Cardiac muscle cell (in vitro differentiated cells and primary cell): ENCODE measurements at regions not wholly inside any gene's neighbourhood (a gene's known extent, or its start where the extent isn't known, plus 50 kb on each side); places are given as distances from the start of the nearest gene placed in this dataset.

Experiments
- DNase-seq, 2 donors: peaks; one replicate each; pipeline versions ENCODE4 v3.0.0 to v3.0.0-alpha.2; 2010 to 2017; ENCODE audit warnings: low read depth in 1 of 2, low spot score in 1 of 2
- H3K27ac ChIP-seq: fragments of 200-600 bp; sonication (generic); 2 replicates; pipeline ENCODE4 v1.5.1; 2016
- H3K27me3 ChIP-seq: fragments of 200-600 bp; sonication (generic); 2 replicates; pipeline ENCODE4 v1.6.0; 2016; ENCODE audit warnings: control low read depth
- H3K36me3 ChIP-seq: fragments of 200-600 bp; sonication (generic); 2 replicates; pipeline ENCODE4 v1.5.1; 2016; ENCODE audit warnings: control low read depth
- H3K4me1 ChIP-seq: fragments of 200-600 bp; sonication (generic); 2 replicates; pipeline ENCODE4 v1.8.1; 2017; ENCODE audit warnings: low read depth, mild to moderate bottlenecking, mixed run types
- H3K4me3 ChIP-seq: fragments of 200-600 bp; sonication (generic); 2 replicates; pipeline ENCODE4 v1.5.1; 2016; ENCODE audit warnings: mild to moderate bottlenecking
- H3K9me3 ChIP-seq: fragments of 200-600 bp; sonication (generic); 2 replicates; pipeline ENCODE4 v1.5.1; 2017; ENCODE audit warnings: low read depth, mild to moderate bottlenecking, control low read depth
- CTCF ChIP-seq: IDR thresholded peaks from 2 replicates; pipeline ENCODE4 v1.5.1; 2012; ENCODE audit warnings: low read depth, mild to moderate bottlenecking, low read length

GRCh38 chr6:145073811-145074210, 661.5 kb downstream of the EPM2A start:
- no peaks in the 10 kb centered on the region for H3K9me3 ChIP-seq
- no peak for DNase-seq
- no peaks in the 10 kb centered on the region for H3K36me3 ChIP-seq
- no peaks in the 10 kb centered on the region for H3K27me3 ChIP-seq
- no peak overlapping the region for H3K27ac ChIP-seq
- no peak overlapping the region for H3K4me3 ChIP-seq
- no peaks in the 10 kb centered on the region for H3K4me1 ChIP-seq
- no peak for TF ChIP-seq CTCF

DNA sequence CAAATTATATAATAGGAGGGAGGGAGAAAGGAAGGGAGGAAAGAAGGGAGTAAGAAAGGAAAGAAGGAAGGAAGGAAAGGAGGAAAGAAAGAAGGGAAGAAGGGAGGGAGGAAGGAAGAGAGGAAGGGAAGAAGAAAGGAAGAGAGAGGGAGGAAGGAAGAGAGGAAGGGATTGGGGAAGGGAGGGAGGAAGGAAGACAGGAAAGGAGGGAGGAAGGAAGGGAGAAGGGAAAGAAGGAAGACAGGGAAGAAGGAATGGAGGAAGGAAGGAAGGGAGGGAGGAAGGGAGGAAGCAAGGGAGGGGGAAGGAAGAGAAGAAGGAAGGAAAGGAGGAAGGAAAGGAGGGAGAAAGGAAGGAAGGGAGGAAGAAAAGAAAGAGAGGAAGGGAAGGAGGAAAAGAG, 660.5 kb downstream of the EPM2A start:
- Histone ChIP-seq H3K9me3 (no peaks in the 10 kb centered on the region), H3K4me3 (no peak overlapping the region), H3K27me3 (no peaks in the 10 kb centered on the region), H3K4me1 (no peaks in the 10 kb centered on the region), H3K27ac (no peak overlapping the region), H3K36me3 (no peaks in the 10 kb centered on the region)
- no peak for DNase-seq
- TF ChIP-seq CTCF = no peak

GRCh38 chr6:145075425-145075824, 659.9 kb downstream of the EPM2A start:
- H3K4me3 ChIP-seq = no peak overlapping the region
- no peak for TF ChIP-seq CTCF

DNA sequence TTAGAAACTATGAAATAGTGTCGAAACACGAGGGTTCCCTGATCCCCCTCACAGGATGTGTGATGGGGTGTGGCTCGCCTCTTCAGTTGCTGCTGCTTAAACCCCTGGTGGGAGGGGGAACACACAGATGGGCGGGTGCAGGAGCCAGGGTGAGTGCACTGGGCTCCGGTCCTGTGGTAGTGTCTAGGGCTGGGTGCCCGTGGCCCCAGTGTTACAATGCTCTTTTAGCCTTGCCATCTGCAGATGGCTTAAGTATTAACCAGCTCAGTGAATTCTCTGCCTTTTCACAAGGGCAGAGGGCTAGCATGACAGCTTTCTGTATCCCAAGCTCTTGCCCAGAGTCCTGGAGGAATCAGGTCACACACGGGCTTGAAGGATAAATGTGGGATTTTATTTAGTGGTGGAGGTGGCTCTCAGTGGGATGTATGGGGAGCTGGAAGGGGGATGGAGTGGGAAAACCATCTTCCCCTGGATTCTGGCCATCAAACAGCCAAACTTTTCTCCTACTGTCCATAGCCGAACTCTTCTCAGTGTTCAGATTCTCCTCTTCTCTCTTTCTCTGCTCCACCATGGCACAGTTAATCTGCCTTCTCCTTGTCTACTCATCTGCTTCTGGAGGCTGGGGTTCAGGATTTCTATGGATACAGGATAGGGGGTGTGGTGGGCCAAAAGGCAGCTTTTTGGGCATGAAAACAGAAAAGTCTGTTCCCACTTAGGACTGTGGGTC, 659.0 kb downstream of the EPM2A start:
- Histone ChIP-seq H3K4me1 (no peaks in the 10 kb centered on the region), H3K9me3 (no peaks in the 10 kb centered on the region), H3K27ac (no peak overlapping the region), H3K36me3 (no peaks in the 10 kb centered on the region), H3K4me3 (no peak overlapping the region), H3K27me3 (no peaks in the 10 kb centered on the region)
- no peak for DNase-seq
- TF ChIP-seq CTCF = no peak

More at GRCh38 chr6:145075425-145075824, 659.9 kb downstream of the EPM2A start:
- Histone ChIP-seq H3K4me1 (no peaks in the 10 kb centered on the region), H3K9me3 (no peaks in the 10 kb centered on the region), H3K27me3 (no peaks in the 10 kb centered on the region), H3K27ac (no peak overlapping the region), H3K36me3 (no peaks in the 10 kb centered on the region)
- DNase-seq = no peak

GRCh38 chr6:145077382-145077781, 657.9 kb downstream of the EPM2A start:
- no peaks in the 10 kb centered on the region for H3K9me3 ChIP-seq
- DNase-seq = no peak
- no peak overlapping the region for H3K4me3 ChIP-seq
- H3K27ac ChIP-seq = no peak overlapping the region
- H3K27me3 ChIP-seq = no peaks in the 10 kb centered on the region
- no peaks in the 10 kb centered on the region for H3K36me3 ChIP-seq
- H3K4me1 ChIP-seq = no peaks in the 10 kb centered on the region
- TF ChIP-seq CTCF = no peak
